ENCODE measurements at regions not wholly inside any gene's neighbourhood (a gene's known extent, or its start where the extent isn't known, plus 50 kb on each side); places are given as distances from the start of the nearest gene placed in this dataset.

- no peak for TF ChIP-seq JUND (IDR thresholded peaks at IDR 0.05; ENCODE audit: low read depth)
- no peak for DNase-seq (ENCODE audit: low read depth in 1 of 2, low spot score in 1 of 2)
- in situ Hi-C loops (cut with HindIII; ENCODE audit: low pct_unique_long_range_greater_than_20kb, low sequenced_read_pairs): no loop called here
These were observed 399.3 kb downstream of the METTL4 start for GRCh38 chr18:2171840-2172625.

GRCh38 chr18:2172881-2173280, 398.4 kb downstream of the METTL4 start:
- no peak for TF ChIP-seq JUND (IDR thresholded peaks at IDR 0.05; ENCODE audit: low read depth)
- DNase-seq (ENCODE audit: low read depth in 1 of 2, low spot score in 1 of 2): no peak
- in situ Hi-C loops (cut with HindIII; ENCODE audit: low pct_unique_long_range_greater_than_20kb, low sequenced_read_pairs): no loop called here

- in situ Hi-C loops (cut with HindIII; ENCODE audit: low pct_unique_long_range_greater_than_20kb, low sequenced_read_pairs): no loop called here
- no peak for TF ChIP-seq JUND (IDR thresholded peaks at IDR 0.05; ENCODE audit: low read depth)
- DNase-seq (ENCODE audit: low read depth in 1 of 2, low spot score in 1 of 2): peak in 1 of 2 experiments; percentile 18
These were observed 397.8 kb downstream of the METTL4 start for GRCh38 chr18:2173486-2173885.

GRCh38 chr18:2178036-2178435, 393.3 kb downstream of the METTL4 start:
- in situ Hi-C loops (cut with HindIII; ENCODE audit: low pct_unique_long_range_greater_than_20kb, low sequenced_read_pairs): no loop called here
- DNase-seq (ENCODE audit: low read depth in 1 of 2, low spot score in 1 of 2): no peak
- no peak for TF ChIP-seq JUND (IDR thresholded peaks at IDR 0.05; ENCODE audit: low read depth)

- TF ChIP-seq JUND (IDR thresholded peaks at IDR 0.05; ENCODE audit: low read depth): no peak
- in situ Hi-C loops (cut with HindIII; ENCODE audit: low pct_unique_long_range_greater_than_20kb, low sequenced_read_pairs): no loop called here
- DNase-seq (ENCODE audit: low read depth in 1 of 2, low spot score in 1 of 2): no peak
These were observed 391.7 kb downstream of the METTL4 start for GRCh38 chr18:2179498-2180183.

GRCh38 chr18:2180586-2180985, 390.7 kb downstream of the METTL4 start:
- DNase-seq (ENCODE audit: low read depth in 1 of 2, low spot score in 1 of 2): no peak
- in situ Hi-C loops (cut with HindIII; ENCODE audit: low pct_unique_long_range_greater_than_20kb, low sequenced_read_pairs): no loop called here
- no peak for TF ChIP-seq JUND (IDR thresholded peaks at IDR 0.05; ENCODE audit: low read depth)

GRCh38 chr18:2183432-2183831, 387.9 kb downstream of the METTL4 start:
- DNase-seq (ENCODE audit: low read depth in 1 of 2, low spot score in 1 of 2): no peak
- no peak for TF ChIP-seq JUND (IDR thresholded peaks at IDR 0.05; ENCODE audit: low read depth)
- in situ Hi-C loops (cut with HindIII; ENCODE audit: low pct_unique_long_range_greater_than_20kb, low sequenced_read_pairs): no loop called here

- TF ChIP-seq JUND (IDR thresholded peaks at IDR 0.05; ENCODE audit: low read depth): no peak
- no peak for DNase-seq (ENCODE audit: low read depth in 1 of 2, low spot score in 1 of 2)
- in situ Hi-C loops (cut with HindIII; ENCODE audit: low pct_unique_long_range_greater_than_20kb, low sequenced_read_pairs): no loop called here
These were observed 384.3 kb downstream of the METTL4 start for GRCh38 chr18:2186967-2187366.

- no peak for DNase-seq (ENCODE audit: low read depth in 1 of 2, low spot score in 1 of 2)
- in situ Hi-C loops (cut with HindIII; ENCODE audit: low pct_unique_long_range_greater_than_20kb, low sequenced_read_pairs): no loop called here
These were observed 383.0 kb downstream of the METTL4 start for GRCh38 chr18:2188258-2188657.

GRCh38 chr18:2191180-2191790, 380.0 kb downstream of the METTL4 start:
- DNase-seq (ENCODE audit: low read depth in 1 of 2, low spot score in 1 of 2): peak in 1 of 2 experiments; percentile 18
- TF ChIP-seq JUND (IDR thresholded peaks at IDR 0.05; ENCODE audit: low read depth): no peak
- in situ Hi-C loops (cut with HindIII; ENCODE audit: low pct_unique_long_range_greater_than_20kb, low sequenced_read_pairs): no loop called here

More at GRCh38 chr18:2188258-2188657, 383.0 kb downstream of the METTL4 start:
- no peak for TF ChIP-seq JUND (IDR thresholded peaks at IDR 0.05; ENCODE audit: low read depth)

- in situ Hi-C loops (cut with HindIII; ENCODE audit: low pct_unique_long_range_greater_than_20kb, low sequenced_read_pairs): no loop called here
- TF ChIP-seq JUND (IDR thresholded peaks at IDR 0.05; ENCODE audit: low read depth): no peak
- DNase-seq (ENCODE audit: low read depth in 1 of 2, low spot score in 1 of 2): no peak
These were observed 378.7 kb downstream of the METTL4 start for GRCh38 chr18:2192562-2192961.

- no peak for TF ChIP-seq JUND (IDR thresholded peaks at IDR 0.05; ENCODE audit: low read depth)
- no peak for DNase-seq (ENCODE audit: low read depth in 1 of 2, low spot score in 1 of 2)
- in situ Hi-C loops (cut with HindIII; ENCODE audit: low pct_unique_long_range_greater_than_20kb, low sequenced_read_pairs): no loop called here
These were observed 373.4 kb downstream of the METTL4 start for GRCh38 chr18:2197946-2198345.

GRCh38 chr18:2199060-2199459, 372.2 kb downstream of the METTL4 start:
- in situ Hi-C loops (cut with HindIII; ENCODE audit: low pct_unique_long_range_greater_than_20kb, low sequenced_read_pairs): no loop called here
- TF ChIP-seq JUND (IDR thresholded peaks at IDR 0.05; ENCODE audit: low read depth): no peak
- no peak for DNase-seq (ENCODE audit: low read depth in 1 of 2, low spot score in 1 of 2)
